Epithelial cell of esophagus (primary cell): ENCODE measurements at regions not wholly inside any gene's neighbourhood (a gene's known extent, or its start where the extent isn't known, plus 50 kb on each side); places are given as distances from the start of the nearest gene placed in this dataset.

ENCODE experiments used
- DNase-seq: peaks from one replicate; pipeline ENCODE4 v3.0.0; 2010; ENCODE audit warnings: low read depth
- H3K4me3 ChIP-seq: 2 replicates; pipeline ENCODE4 v1.5.1; 2011; ENCODE audit warnings: mild to moderate bottlenecking, low read length, control low read depth
- TF ChIP-seq, protein P1 (sequence below): IDR thresholded peaks from 2 replicates; pipeline ENCODE4 v1.5.1; 2011; ENCODE audit warnings: low read depth, mild to moderate bottlenecking, low read length, control low read depth, inconsistent platforms; ENCODE audit not compliant: insufficient read depth; ENCODE audit errors: missing control alignments

DNA sequence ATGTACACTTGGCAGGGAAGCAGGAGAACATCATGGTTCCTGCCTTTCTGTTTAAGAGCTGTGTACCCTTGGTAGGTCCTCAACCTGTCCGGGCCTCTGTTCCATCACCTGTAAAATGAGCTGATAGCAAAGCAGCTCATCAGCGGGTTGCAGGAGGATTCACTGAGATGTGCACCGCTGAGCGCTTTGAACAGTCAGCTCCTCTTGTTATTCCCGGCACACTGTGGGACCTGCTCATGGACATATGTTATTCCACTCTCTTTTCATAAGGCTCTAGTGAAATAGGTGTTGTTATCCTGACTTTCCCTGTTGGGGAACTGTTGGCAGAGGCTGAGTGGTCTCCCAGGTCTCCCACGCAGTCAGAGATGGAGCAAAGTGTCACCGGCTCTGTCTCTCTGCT, 497.5 kb upstream of the ZMIZ1 start:
- TF ChIP-seq, protein P1, sequence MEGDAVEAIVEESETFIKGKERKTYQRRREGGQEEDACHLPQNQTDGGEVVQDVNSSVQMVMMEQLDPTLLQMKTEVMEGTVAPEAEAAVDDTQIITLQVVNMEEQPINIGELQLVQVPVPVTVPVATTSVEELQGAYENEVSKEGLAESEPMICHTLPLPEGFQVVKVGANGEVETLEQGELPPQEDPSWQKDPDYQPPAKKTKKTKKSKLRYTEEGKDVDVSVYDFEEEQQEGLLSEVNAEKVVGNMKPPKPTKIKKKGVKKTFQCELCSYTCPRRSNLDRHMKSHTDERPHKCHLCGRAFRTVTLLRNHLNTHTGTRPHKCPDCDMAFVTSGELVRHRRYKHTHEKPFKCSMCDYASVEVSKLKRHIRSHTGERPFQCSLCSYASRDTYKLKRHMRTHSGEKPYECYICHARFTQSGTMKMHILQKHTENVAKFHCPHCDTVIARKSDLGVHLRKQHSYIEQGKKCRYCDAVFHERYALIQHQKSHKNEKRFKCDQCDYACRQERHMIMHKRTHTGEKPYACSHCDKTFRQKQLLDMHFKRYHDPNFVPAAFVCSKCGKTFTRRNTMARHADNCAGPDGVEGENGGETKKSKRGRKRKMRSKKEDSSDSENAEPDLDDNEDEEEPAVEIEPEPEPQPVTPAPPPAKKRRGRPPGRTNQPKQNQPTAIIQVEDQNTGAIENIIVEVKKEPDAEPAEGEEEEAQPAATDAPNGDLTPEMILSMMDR = no peak
- DNase-seq = no peak
- no peak overlapping the region for H3K4me3 ChIP-seq

GRCh38 chr10:78571891-78572290, 496.9 kb upstream of the ZMIZ1 start:
- DNase-seq = no peak
- H3K4me3 ChIP-seq = no peak overlapping the region
- TF ChIP-seq, protein P1 = no peak

DNA sequence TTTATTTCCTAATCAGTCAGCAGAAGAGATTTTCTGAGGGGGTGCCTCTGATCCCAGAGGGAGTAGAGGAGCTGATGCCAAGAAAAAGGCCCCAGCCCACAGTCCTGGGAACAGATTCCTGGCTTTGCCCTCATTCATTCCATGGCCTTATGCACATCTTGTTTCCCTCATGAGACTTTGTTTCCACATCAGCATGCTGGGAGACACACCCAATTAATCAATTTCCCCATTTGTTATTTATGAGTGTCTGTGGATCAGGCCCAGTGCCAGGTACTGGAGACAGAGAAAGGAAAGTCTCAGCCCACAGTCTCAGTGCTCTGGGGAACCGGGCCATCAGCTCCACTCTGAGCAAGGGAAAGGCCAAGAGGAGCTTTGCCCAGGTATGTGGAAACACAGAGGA, 496.2 kb upstream of the ZMIZ1 start:
- TF ChIP-seq, protein P1 = no peak
- no peak for DNase-seq
- H3K4me3 ChIP-seq = no peak overlapping the region

DNA sequence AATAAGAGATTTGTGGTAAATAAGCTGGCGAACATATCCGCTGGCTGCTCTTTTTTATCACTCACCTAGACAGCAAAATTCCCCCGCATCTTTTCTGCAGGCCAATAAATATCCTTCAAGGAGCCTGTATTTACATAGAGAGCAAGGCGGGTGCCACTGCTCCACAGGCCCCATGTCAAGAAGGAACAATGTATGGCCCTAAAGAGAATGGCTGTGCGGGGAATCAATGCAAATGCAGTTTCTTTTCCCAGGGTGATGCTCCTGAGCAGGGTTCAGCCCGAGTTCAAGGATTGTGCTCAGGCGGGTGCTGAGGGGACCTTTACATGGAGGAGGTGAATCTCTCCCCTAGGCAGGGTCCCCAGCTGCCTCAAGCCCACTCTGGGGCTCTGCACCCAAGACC, 494.2 kb upstream of the ZMIZ1 start:
- no peak overlapping the region for H3K4me3 ChIP-seq
- no peak for DNase-seq
- TF ChIP-seq, protein P1 = no peak

- no peak for DNase-seq
- TF ChIP-seq, protein P1 = no peak
- H3K4me3 ChIP-seq = no peak overlapping the region
Measured at GRCh38 chr10:78575400-78575799, 493.4 kb upstream of the ZMIZ1 start.

DNA sequence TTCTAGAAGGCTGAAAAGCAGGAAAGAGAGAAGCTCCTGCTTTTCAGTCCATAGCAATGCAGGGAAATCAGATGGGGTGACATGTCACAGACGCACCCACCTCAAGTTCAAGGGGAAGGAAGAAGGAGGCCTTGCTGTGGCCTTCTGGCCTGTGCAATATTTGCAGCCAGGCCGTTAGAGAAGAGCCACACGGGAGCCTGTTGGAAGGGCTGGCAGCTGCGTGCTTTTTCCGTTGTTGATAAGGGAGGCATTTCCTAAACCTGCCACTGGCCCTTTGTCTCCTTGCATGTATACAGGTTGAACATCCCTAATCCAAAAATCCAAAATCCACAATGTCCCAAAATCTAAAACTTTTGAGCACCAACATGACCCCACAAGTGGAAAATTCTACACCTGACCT, 492.5 kb upstream of the ZMIZ1 start:
- DNase-seq = no peak
- TF ChIP-seq, protein P1 = no peak
- H3K4me3 ChIP-seq = no peak overlapping the region

GRCh38 chr10:78577712-78578111, 491.1 kb upstream of the ZMIZ1 start:
- TF ChIP-seq, protein P1 = no peak
- H3K4me3 ChIP-seq = no peak overlapping the region
- DNase-seq = no peak
